Astrocyte (in vitro differentiated cells and primary cell): ENCODE measurements at regions not wholly inside any gene's neighbourhood (a gene's known extent, or its start where the extent isn't known, plus 50 kb on each side); places are given as distances from the start of the nearest gene placed in this dataset.

Experiments used
- EZH2 ChIP-seq: IDR thresholded peaks from 2 replicates; pipeline ENCODE4 v1.6.1; 2012; ENCODE audit warnings: mild to moderate bottlenecking, low read length, inconsistent platforms; ENCODE audit not compliant: insufficient read depth
- TF ChIP-seq, protein P1 (sequence below): IDR thresholded peaks from 2 replicates; pipeline ENCODE4 v1.5.1; 2011; ENCODE audit warnings: low read depth, mild to moderate bottlenecking, inconsistent platforms, low read length, moderate library complexity; ENCODE audit not compliant: insufficient read depth

DNA sequence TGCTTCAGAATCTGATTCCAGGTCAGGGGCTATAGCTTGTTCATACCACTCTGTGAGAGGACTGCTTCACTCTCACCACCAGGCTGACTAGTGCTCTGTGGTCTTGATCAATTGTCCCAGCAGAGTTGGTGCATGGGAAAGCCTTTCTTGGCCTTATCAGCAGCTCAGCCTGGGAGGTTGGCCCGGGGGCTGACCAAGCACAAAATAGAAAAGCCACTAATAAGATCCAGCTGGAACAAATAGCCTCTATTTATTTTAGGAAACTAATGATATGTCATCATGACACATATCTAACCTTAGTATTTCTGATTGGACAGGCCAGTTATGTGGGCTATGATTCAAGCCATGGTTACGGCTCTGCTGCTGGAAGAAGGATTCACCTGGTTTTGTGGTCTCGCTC is 134.2 kb downstream of the GDAP2 start:
- no peak for TF ChIP-seq EZH2
- TF ChIP-seq, protein P1, sequence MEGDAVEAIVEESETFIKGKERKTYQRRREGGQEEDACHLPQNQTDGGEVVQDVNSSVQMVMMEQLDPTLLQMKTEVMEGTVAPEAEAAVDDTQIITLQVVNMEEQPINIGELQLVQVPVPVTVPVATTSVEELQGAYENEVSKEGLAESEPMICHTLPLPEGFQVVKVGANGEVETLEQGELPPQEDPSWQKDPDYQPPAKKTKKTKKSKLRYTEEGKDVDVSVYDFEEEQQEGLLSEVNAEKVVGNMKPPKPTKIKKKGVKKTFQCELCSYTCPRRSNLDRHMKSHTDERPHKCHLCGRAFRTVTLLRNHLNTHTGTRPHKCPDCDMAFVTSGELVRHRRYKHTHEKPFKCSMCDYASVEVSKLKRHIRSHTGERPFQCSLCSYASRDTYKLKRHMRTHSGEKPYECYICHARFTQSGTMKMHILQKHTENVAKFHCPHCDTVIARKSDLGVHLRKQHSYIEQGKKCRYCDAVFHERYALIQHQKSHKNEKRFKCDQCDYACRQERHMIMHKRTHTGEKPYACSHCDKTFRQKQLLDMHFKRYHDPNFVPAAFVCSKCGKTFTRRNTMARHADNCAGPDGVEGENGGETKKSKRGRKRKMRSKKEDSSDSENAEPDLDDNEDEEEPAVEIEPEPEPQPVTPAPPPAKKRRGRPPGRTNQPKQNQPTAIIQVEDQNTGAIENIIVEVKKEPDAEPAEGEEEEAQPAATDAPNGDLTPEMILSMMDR, result no peak
